ENCODE measurements at regions not wholly inside any gene's neighbourhood (a gene's known extent, or its start where the extent isn't known, plus 50 kb on each side); places are given as distances from the start of the nearest gene placed in this dataset.

GRCh38 chr11:25197515-25197914, 700.7 kb downstream of the LUZP2 start:
- no peak for DNase-seq
- TF ChIP-seq CTCF (IDR thresholded peaks at IDR 0.05): no peak
- no peak for TF ChIP-seq POLR2A (IDR thresholded peaks at IDR 0.05)
- Histone ChIP-seq H3K27ac (no peak overlapping the region), H3K4me3 (no peak overlapping the region), H3K4me1 (replicated peaks in 1 of 2) (no peaks in the 10 kb centered on the region), H3K36me3 (replicated peaks in 1 of 2) (no peaks in the 10 kb centered on the region), H3K27me3 (no peaks in the 10 kb centered on the region), H3K9me3 (replicated peaks in 1 of 3) (peaks cover 0 to 10% (median 5%) of the 10 kb centered on the region in 3 donors)
- WGBS, 4 donors: 66 to 93% (median 81%) methylated on average over 3 of the region's 3 CpGs
- intact Hi-C loops (cut with DNase I): no loop called here

GRCh38 chr11:25198704-25199103, 701.9 kb downstream of the LUZP2 start:
- 86 to 95% (median 90%) methylated on average over 2 of the region's 2 CpGs for WGBS, 4 donors
- peaks cover 0 to 10% (median 5%) of the 10 kb centered on the region in 3 donors for H3K9me3 ChIP-seq (replicated peaks in 1 of 3)
- H3K4me1 ChIP-seq (replicated peaks in 1 of 2): no peaks in the 10 kb centered on the region
- no peak for TF ChIP-seq CTCF (IDR thresholded peaks at IDR 0.05)
- no peak for TF ChIP-seq POLR2A (IDR thresholded peaks at IDR 0.05)
- no peaks in the 10 kb centered on the region for H3K27me3 ChIP-seq
- H3K4me3 ChIP-seq: no peak overlapping the region
- H3K27ac ChIP-seq: no peak overlapping the region
- intact Hi-C loops (cut with DNase I): no loop called here
- no peak for DNase-seq
- H3K36me3 ChIP-seq (replicated peaks in 1 of 2): no peaks in the 10 kb centered on the region

GRCh38 chr11:25200925-25201324, 704.1 kb downstream of the LUZP2 start:
- 73 to 90% (median 85%) methylated on average over 1 of the region's 1 CpG for WGBS, 4 donors
- Histone ChIP-seq H3K4me1 (replicated peaks in 1 of 2) (no peaks in the 10 kb centered on the region), H3K36me3 (replicated peaks in 1 of 2) (no peaks in the 10 kb centered on the region), H3K9me3 (replicated peaks in 1 of 3) (no peaks in the 10 kb centered on the region), H3K4me3 (no peak overlapping the region), H3K27me3 (no peaks in the 10 kb centered on the region), H3K27ac (no peak overlapping the region)
- intact Hi-C loops (cut with DNase I): no loop called here
- TF ChIP-seq CTCF (IDR thresholded peaks at IDR 0.05): no peak
- no peak for DNase-seq

- intact Hi-C loops (cut with DNase I): no loop called here
- Histone ChIP-seq H3K36me3 (replicated peaks in 1 of 2) (no peaks in the 10 kb centered on the region), H3K9me3 (replicated peaks in 1 of 3) (no peaks in the 10 kb centered on the region), H3K4me3 (no peak overlapping the region), H3K27me3 (no peaks in the 10 kb centered on the region), H3K4me1 (replicated peaks in 1 of 2) (no peaks in the 10 kb centered on the region), H3K27ac (no peak overlapping the region)
- DNase-seq: no peak
- WGBS, 4 donors: 78 to 88% (median 84%) methylated on average over 1 of the region's 1 CpG
- TF ChIP-seq POLR2A (IDR thresholded peaks at IDR 0.05) (no peak), CTCF (IDR thresholded peaks at IDR 0.05) (no peak)
These were observed 709.9 kb downstream of the LUZP2 start for GRCh38 chr11:25206762-25207161.

Data from adrenal gland (tissue), 9 donors.